Upper lobe of left lung (tissue), 6 donors: ENCODE measurements at regions not wholly inside any gene's neighbourhood (a gene's known extent, or its start where the extent isn't known, plus 50 kb on each side); places are given as distances from the start of the nearest gene placed in this dataset.

Experiments used
- ATAC-seq, 2 donors: fragments of 200-7000 bp; cut with Tn5 transposase; one replicate each; pipeline ENCODE4 v1.9.1; 2022; ENCODE audit warnings: mild to moderate bottlenecking in 2 of 2, moderate library complexity in 2 of 2; ENCODE audit not compliant: low FRiP score in 2 of 2
- DNase-seq, 2 donors: peaks; one replicate each; pipeline ENCODE4 v3.0.0-alpha.2; 2019 to 2020
- H3K27ac ChIP-seq, 4 donors: fragments of 200-600 bp; sonication (generic); one replicate each; pipeline ENCODE4 v1.5.1; 2016 to 2019
- H3K27me3 ChIP-seq, 4 donors: fragments of 200-600 bp; sonication (generic); one replicate each; pipeline ENCODE4 v1.5.1; 2017 to 2019
- H3K36me3 ChIP-seq, 4 donors: fragments of 200-600 bp; sonication (generic); one replicate each; pipeline ENCODE4 v1.5.1; 2016 to 2019
- H3K4me1 ChIP-seq, 4 donors: fragments of 200-600 bp; sonication (generic); one replicate each; pipeline ENCODE4 v1.5.1; 2018 to 2019
- H3K4me3 ChIP-seq, 4 donors: fragments of 200-600 bp; sonication (generic); one replicate each; pipeline ENCODE4 v1.5.1; 2017 to 2019; ENCODE audit warnings: mild to moderate bottlenecking in 2 of 4, moderate library complexity in 1 of 4
- H3K9me3 ChIP-seq, 4 donors: fragments of 200-600 bp; sonication (generic); one replicate each; pipeline ENCODE4 v1.5.1; 2018 to 2019
- EP300 ChIP-seq, 4 donors: sonication (generic); formaldehyde crosslinking; IDR thresholded peaks; one replicate each; pipeline ENCODE4 v1.5.1; 2017; ENCODE audit warnings: antibody characterized with exemption in 4 of 4, control low read depth in 2 of 4
- POLR2A ChIP-seq, 4 donors: fragments of 450-650 bp; IDR thresholded peaks; one replicate each; pipeline ENCODE4 v1.5.1; 2016 to 2017; ENCODE audit warnings: antibody characterized with exemption in 4 of 4, mild to moderate bottlenecking in 2 of 4
- POLR2AphosphoS5 ChIP-seq, 2 donors: sonication (generic); formaldehyde crosslinking; IDR thresholded peaks; one replicate each; pipeline ENCODE4 v1.5.1; 2017; ENCODE audit warnings: antibody characterized with exemption in 2 of 2
- WGBS, 2 donors: methylation state at CpG; one replicate each; pipeline ENCODE4 v1.1.5; 2017 to 2018; 5-methylcytosine and 5-hydroxymethylcytosine counted together
- TF ChIP-seq, protein P1 (sequence below), 6 experiments: fragments of 450-650 bp in 4 of 6; fragments of 200-600 bp in 2 of 6; sonication (generic) in 2 of 6; IDR thresholded peaks; one replicate each; pipeline ENCODE4 v1.5.1; 2016 to 2019; ENCODE audit warnings: antibody characterized with exemption in 6 of 6
- donor health status: DM: no; HTN: no; CAD: no; lungs with moderate emphysema.
- donor health status: DM: no; HTN: yes; CAD: no; lungs with severe emphysema.

DNA sequence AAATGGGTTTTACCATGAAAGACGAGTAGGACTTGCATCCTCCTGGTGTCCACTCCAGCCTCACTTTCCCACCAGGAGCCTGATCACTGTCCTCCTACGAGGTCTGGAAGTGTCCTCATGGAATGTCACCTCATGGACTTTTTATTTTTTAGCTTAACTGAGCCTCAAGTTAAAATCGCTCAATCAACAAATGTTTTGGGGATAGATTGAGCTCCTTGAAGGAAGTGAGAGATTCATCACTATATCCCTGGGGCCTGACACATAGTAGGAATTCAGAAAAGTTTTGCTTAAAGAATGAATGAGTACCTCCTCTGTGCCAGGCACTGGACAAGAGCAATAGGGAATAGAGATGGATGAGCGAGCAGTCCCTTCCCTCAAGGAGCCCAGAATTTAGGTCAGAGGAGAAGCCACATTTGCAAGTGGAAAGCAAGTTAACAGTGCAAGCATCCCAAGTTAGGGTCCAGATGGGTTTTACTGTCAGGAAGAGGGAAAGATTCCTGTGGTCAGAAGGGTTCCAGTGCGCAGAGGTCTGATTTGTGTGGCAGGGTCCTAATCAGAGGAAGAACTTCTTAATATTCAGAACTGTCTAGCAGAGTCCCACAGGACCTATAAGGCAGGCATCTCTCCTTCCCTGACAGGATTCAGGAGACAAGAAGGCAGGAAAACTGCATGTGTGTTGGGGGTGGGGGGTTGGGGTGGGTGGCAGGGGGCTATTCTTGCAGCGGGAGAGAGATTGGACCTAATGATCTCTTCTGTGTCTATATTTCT, 67.0 kb downstream of the MYCN start:
- H3K4me1 ChIP-seq: peaks cover 0 to 8% (median under 1%) of the 10 kb centered on the region in 4 donors
- H3K27me3 ChIP-seq: no peaks in the 10 kb centered on the region
- ATAC-seq: no peak
- H3K4me3 ChIP-seq: no peak overlapping the region
- no peak for DNase-seq
- WGBS, 2 donors: 90 to 91% methylated on average over 6 of the region's 6 CpGs
- TF ChIP-seq POLR2A (IDR thresholded peaks at IDR 0.05) (no peak), EP300 (IDR thresholded peaks at IDR 0.05) (no peak), POLR2AphosphoS5 (IDR thresholded peaks at IDR 0.05) (no peak)
- TF ChIP-seq, protein P1, sequence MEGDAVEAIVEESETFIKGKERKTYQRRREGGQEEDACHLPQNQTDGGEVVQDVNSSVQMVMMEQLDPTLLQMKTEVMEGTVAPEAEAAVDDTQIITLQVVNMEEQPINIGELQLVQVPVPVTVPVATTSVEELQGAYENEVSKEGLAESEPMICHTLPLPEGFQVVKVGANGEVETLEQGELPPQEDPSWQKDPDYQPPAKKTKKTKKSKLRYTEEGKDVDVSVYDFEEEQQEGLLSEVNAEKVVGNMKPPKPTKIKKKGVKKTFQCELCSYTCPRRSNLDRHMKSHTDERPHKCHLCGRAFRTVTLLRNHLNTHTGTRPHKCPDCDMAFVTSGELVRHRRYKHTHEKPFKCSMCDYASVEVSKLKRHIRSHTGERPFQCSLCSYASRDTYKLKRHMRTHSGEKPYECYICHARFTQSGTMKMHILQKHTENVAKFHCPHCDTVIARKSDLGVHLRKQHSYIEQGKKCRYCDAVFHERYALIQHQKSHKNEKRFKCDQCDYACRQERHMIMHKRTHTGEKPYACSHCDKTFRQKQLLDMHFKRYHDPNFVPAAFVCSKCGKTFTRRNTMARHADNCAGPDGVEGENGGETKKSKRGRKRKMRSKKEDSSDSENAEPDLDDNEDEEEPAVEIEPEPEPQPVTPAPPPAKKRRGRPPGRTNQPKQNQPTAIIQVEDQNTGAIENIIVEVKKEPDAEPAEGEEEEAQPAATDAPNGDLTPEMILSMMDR (IDR thresholded peaks at IDR 0.05): no peak
- no peaks in the 10 kb centered on the region for H3K36me3 ChIP-seq
- no peak overlapping the region for H3K27ac ChIP-seq
- no peaks in the 10 kb centered on the region for H3K9me3 ChIP-seq

DNA sequence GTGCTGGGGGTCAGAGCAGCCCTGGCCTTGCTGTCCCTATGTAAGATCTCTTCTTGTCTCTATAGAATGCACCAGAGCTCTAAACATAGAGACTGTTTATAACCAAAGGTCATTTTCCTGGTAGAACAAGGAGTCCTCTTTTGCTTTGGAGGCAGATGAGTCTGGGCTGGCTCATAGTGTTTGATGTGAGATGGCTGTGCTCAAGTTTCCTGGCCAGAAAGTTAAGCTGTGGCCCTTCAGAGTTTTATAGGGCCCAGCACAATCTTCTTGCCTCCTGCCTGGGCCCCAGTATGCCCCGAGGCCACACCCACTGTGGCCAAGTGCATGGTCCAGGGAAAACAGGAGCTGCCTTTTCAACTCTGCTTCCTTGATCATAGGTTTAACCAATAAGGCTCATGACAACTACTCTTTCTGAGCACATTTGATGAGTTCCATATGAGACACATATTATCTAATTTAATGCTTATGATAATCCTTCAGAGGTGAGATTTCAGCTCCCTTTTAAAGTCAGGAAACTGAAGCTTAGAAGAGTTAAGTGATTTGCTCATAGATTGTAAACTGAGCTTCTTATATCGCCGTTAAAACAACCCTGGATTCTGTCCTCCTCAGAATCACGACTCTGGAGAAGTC, 66.3 kb downstream of the MYCN start:
- H3K4me1 ChIP-seq: peaks cover 0 to 7% (median 0%) of the 10 kb centered on the region in 4 donors
- DNase-seq (no peak), ATAC-seq (peak in 1 of 2 donors; percentile 6)
- TF ChIP-seq, protein P1 (IDR thresholded peaks at IDR 0.05): no peak
- TF ChIP-seq POLR2A (IDR thresholded peaks at IDR 0.05) (no peak), POLR2AphosphoS5 (IDR thresholded peaks at IDR 0.05) (no peak), EP300 (IDR thresholded peaks at IDR 0.05) (no peak)
- H3K27me3 ChIP-seq: no peaks in the 10 kb centered on the region
- WGBS, 2 donors: 87 to 92% methylated on average over 4 of the region's 4 CpGs
- H3K4me3 ChIP-seq: no peak overlapping the region
- H3K9me3 ChIP-seq: no peaks in the 10 kb centered on the region
- peak overlapping the region in 1 of 4 donors; percentile 61 for H3K27ac ChIP-seq
- H3K36me3 ChIP-seq: no peaks in the 10 kb centered on the region

- Histone ChIP-seq H3K36me3 (no peaks in the 10 kb centered on the region), H3K27ac (peak overlapping the region in 1 of 4 donors; percentile 61)
- DNase-seq: peak in 1 of 2 donors; percentile 72
These were observed 65.6 kb downstream of the MYCN start for GRCh38 chr2:16005816-16006536.

GRCh38 chr2:16005389-16005788, 65.0 kb downstream of the MYCN start:
- H3K4me1 ChIP-seq: peaks cover 0 to 7% (median 0%) of the 10 kb centered on the region in 4 donors
- no peaks in the 10 kb centered on the region for H3K27me3 ChIP-seq
- no peak for ATAC-seq
- TF ChIP-seq POLR2AphosphoS5 (IDR thresholded peaks at IDR 0.05): no peak
- WGBS, 2 donors: 97 to 100% methylated on average over 2 of the region's 2 CpGs
- H3K27ac ChIP-seq: no peak overlapping the region
- no peak for DNase-seq
- no peak overlapping the region for H3K4me3 ChIP-seq
- no peaks in the 10 kb centered on the region for H3K36me3 ChIP-seq
- H3K9me3 ChIP-seq: no peaks in the 10 kb centered on the region

More at GRCh38 chr2:16005816-16006536, 65.6 kb downstream of the MYCN start:
- TF ChIP-seq EP300 (IDR thresholded peaks at IDR 0.05) (no peak), POLR2AphosphoS5 (IDR thresholded peaks at IDR 0.05) (peak in 1 of 2 donors; percentile 27)
- ATAC-seq: peak; percentile 66 to 85
- H3K4me3 ChIP-seq: no peak overlapping the region
- no peaks in the 10 kb centered on the region for H3K9me3 ChIP-seq
- H3K4me1 ChIP-seq: peaks cover 0 to 7% (median 0%) of the 10 kb centered on the region in 4 donors
- H3K27me3 ChIP-seq: no peaks in the 10 kb centered on the region
- WGBS, 2 donors: 59 to 60% methylated on average over 6 of the region's 6 CpGs

DNA sequence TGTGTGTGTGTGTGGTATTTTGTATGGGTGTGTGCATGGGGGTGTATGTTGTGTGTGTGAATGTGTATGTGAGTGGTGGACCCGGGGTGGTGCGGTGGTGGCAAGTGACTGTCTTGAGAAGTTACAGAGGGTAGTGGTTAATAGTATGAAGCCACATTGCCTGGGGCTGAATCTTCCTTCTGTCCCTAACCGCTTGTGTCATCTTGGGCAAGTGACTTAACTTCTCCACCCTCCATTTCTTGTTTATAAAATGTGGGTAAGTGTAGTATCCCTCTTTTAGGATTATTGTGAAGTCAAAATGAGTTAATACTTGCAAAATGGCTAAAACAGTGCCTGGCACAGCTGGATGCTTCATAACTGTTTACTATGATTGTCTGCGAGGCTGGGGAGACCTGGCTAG, 63.5 kb downstream of the MYCN start:
- Histone ChIP-seq H3K27ac (no peak overlapping the region), H3K4me1 (peaks cover 0 to 7% (median 0%) of the 10 kb centered on the region in 4 donors), H3K36me3 (no peaks in the 10 kb centered on the region), H3K27me3 (no peaks in the 10 kb centered on the region), H3K9me3 (no peaks in the 10 kb centered on the region), H3K4me3 (no peak overlapping the region)
- 82 to 91% methylated on average over 4 of the region's 4 CpGs for WGBS, 2 donors
- no peak for DNase-seq
- TF ChIP-seq POLR2A (IDR thresholded peaks at IDR 0.05): no peak
- no peak for TF ChIP-seq EP300 (IDR thresholded peaks at IDR 0.05)
- TF ChIP-seq, protein P1 (IDR thresholded peaks at IDR 0.05): no peak
- no peak for TF ChIP-seq POLR2AphosphoS5 (IDR thresholded peaks at IDR 0.05)
- peak in 1 of 2 donors; percentile 15 for ATAC-seq
